ENCODE measurements at regions not wholly inside any gene's neighbourhood (a gene's known extent, or its start where the extent isn't known, plus 50 kb on each side); places are given as distances from the start of the nearest gene placed in this dataset.

DNA sequence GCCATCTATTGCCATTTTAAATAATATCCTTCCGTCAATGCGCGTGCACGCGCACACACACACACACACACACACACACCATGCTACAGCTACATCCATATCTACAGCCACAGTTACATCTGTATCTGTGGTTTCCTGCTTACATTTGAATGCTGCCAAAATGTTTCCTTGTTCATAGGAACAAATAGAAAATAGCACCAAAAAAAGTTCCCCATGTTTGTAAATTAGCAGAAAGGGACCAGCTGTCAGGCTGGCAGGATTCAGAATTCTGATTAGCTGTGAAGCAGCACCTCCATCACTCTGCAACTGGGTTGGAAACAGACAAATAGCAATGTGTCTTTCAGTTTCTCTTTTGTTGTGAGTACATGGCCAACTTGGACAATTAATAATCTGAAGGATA lies 601.5 kb downstream of the IRX1 start:
- H3K9me3 Mint-ChIP-seq (ENCODE audit: insufficient read depth): peaks cover 3% of the 10 kb centered on the region
- Histone ChIP-seq H3K9me3 (ENCODE audit: control extremely low read depth in 1 of 3, control insufficient read depth in 2 of 3, insufficient read depth in 1 of 3, low read length in 2 of 3) (no peaks in the 10 kb centered on the region), H3K9ac (ENCODE audit: low read length) (no peak overlapping the region), H2AFZ (ENCODE audit: insufficient read depth, low read depth, low read length, poor library complexity, severe bottlenecking) (no peak overlapping the region), H3K4me3 (ENCODE audit: control extremely low read depth in 1 of 5, extremely low read depth in 1 of 5, insufficient read depth in 1 of 5, low read depth in 2 of 5, low read length in 4 of 5) (no peak overlapping the region), H3K4me2 (replicated peaks; ENCODE audit: low read depth, low read length, poor library complexity, severe bottlenecking) (no peak overlapping the region), H4K20me1 (ENCODE audit: control insufficient read depth, insufficient read depth, low read length, poor library complexity, severe bottlenecking) (no peaks in the 10 kb centered on the region), H3K4me1 (ENCODE audit: control insufficient read depth in 2 of 2, insufficient read depth in 2 of 2, low read length in 2 of 2) (no peaks in the 10 kb centered on the region), H3K79me2 (ENCODE audit: control insufficient read depth, insufficient read depth, low read length) (no peaks in the 10 kb centered on the region), H3K27ac (ENCODE audit: low read length in 2 of 2) (no peak overlapping the region), H3K27me3 (replicated peaks in 1 of 4; ENCODE audit: control extremely low read depth in 1 of 4, control insufficient read depth in 3 of 4, insufficient read depth in 4 of 4, low read length in 3 of 4) (no peaks in the 10 kb centered on the region), H3K36me3 (replicated peaks in 1 of 2; ENCODE audit: control extremely low read depth in 1 of 2, control insufficient read depth in 1 of 2, extremely low read depth in 1 of 2, insufficient read depth in 2 of 2, low read length in 1 of 2) (no peaks in the 10 kb centered on the region)
- CTCF ChIA-PET: no interaction called here
- POLR2A ChIA-PET: no interaction called here
- DNase-seq (no peak), ATAC-seq (ENCODE audit: low read depth) (no peak)
- no peaks in the 10 kb centered on the region for H3K4me1 Mint-ChIP-seq
- WGBS (ENCODE audit: insufficient coverage): 15% methylated on average over 5 of the region's 5 CpGs
- no peak overlapping the region for H3K27ac Mint-ChIP-seq
- TF ChIP-seq CTCF (IDR thresholded peaks at IDR 0.05): no peak
- TF ChIP-seq EZH2 (IDR thresholded peaks at IDR 0.05; ENCODE audit: borderline replicate concordance, insufficient read depth, low read depth, low read length, poor library complexity, severe bottlenecking): no peak
- no peaks in the 10 kb centered on the region for H3K27me3 Mint-ChIP-seq
- H3K4me3 Mint-ChIP-seq: no peak overlapping the region
- intact Hi-C loops (cut with micrococcal nuclease): no loop called here

DNA sequence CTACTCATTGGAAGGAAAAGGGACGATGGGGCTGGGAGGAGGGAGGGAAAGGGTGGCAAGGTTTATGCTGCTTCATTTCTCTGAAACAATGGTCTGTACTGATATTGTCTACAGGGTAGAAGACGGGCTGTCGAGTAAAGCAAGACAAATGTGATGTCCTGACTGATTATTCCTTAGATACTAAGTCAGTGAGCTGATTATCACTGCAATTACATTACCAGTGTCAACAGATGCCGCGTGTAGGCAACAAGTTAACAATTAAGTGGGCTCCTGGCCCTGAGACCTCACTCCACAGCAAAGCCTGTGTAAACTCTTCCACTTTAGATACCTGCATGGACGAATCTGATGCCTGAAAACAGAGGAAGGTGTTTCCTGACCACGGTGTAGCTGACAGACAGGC lies 602.8 kb downstream of the IRX1 start:
- H3K27me3 ChIP-seq (replicated peaks in 1 of 4; ENCODE audit: control extremely low read depth in 1 of 4, control insufficient read depth in 3 of 4, insufficient read depth in 4 of 4, low read length in 3 of 4): no peaks in the 10 kb centered on the region
- no peak for TF ChIP-seq EZH2 (IDR thresholded peaks at IDR 0.05; ENCODE audit: borderline replicate concordance, insufficient read depth, low read depth, low read length, poor library complexity, severe bottlenecking)
- no peak for TF ChIP-seq CTCF (IDR thresholded peaks at IDR 0.05)
- CTCF ChIA-PET: no interaction called here
- H3K9me3 ChIP-seq (ENCODE audit: control extremely low read depth in 1 of 3, control insufficient read depth in 2 of 3, insufficient read depth in 1 of 3, low read length in 2 of 3): no peaks in the 10 kb centered on the region
- H3K4me2 ChIP-seq (replicated peaks; ENCODE audit: low read depth, low read length, poor library complexity, severe bottlenecking): no peak overlapping the region
- H3K4me3 Mint-ChIP-seq: no peak overlapping the region
- H3K9me3 Mint-ChIP-seq (ENCODE audit: insufficient read depth): peaks cover 3% of the 10 kb centered on the region
- intact Hi-C loops (cut with micrococcal nuclease): no loop called here
- no peaks in the 10 kb centered on the region for H3K79me2 ChIP-seq (ENCODE audit: control insufficient read depth, insufficient read depth, low read length)
- ATAC-seq (ENCODE audit: low read depth) (no peak), DNase-seq (no peak)
- no peaks in the 10 kb centered on the region for H3K4me1 ChIP-seq (ENCODE audit: control insufficient read depth in 2 of 2, insufficient read depth in 2 of 2, low read length in 2 of 2)
- H3K4me3 ChIP-seq (ENCODE audit: control extremely low read depth in 1 of 5, extremely low read depth in 1 of 5, insufficient read depth in 1 of 5, low read depth in 2 of 5, low read length in 4 of 5): no peak overlapping the region
- no peak overlapping the region for H3K27ac Mint-ChIP-seq
- no peaks in the 10 kb centered on the region for H4K20me1 ChIP-seq (ENCODE audit: control insufficient read depth, insufficient read depth, low read length, poor library complexity, severe bottlenecking)
- no peak overlapping the region for H3K27ac ChIP-seq (ENCODE audit: low read length in 2 of 2)
- H3K4me1 Mint-ChIP-seq: no peaks in the 10 kb centered on the region
- H3K27me3 Mint-ChIP-seq: no peaks in the 10 kb centered on the region
- WGBS (ENCODE audit: insufficient coverage): 72% methylated on average over 6 of the region's 7 CpGs
- no peak overlapping the region for H2AFZ ChIP-seq (ENCODE audit: insufficient read depth, low read depth, low read length, poor library complexity, severe bottlenecking)
- H3K9ac ChIP-seq (ENCODE audit: low read length): no peak overlapping the region
- no peaks in the 10 kb centered on the region for H3K36me3 ChIP-seq (replicated peaks in 1 of 2; ENCODE audit: control extremely low read depth in 1 of 2, control insufficient read depth in 1 of 2, extremely low read depth in 1 of 2, insufficient read depth in 2 of 2, low read length in 1 of 2)
- POLR2A ChIA-PET: no interaction called here
